HEK293 (cell line): ENCODE measurements at regions not wholly inside any gene's neighbourhood (a gene's known extent, or its start where the extent isn't known, plus 50 kb on each side); places are given as distances from the start of the nearest gene placed in this dataset.
"Not testable (repeated sequence)": the region's sequence is repeated elsewhere in the genome, so short reads cannot be mapped to it uniquely, and the experiment has no call there.

Experiments
- CTCF ChIA-PET: fragments of 350-600 bp; formaldehyde crosslinking; extraction: SDS; loops from one replicate; lab custom pipeline; 2021; ENCODE audit warnings: antibody characterized with exemption; lab: Yijun Ruan, JAX
- POLR2A ChIA-PET: fragments of 300-600 bp; formaldehyde crosslinking; extraction: SDS; loops from one replicate; lab custom pipeline; 2020; ENCODE audit warnings: antibody characterized with exemption, inconsistent platforms; lab: Yijun Ruan, JAX
- H3K27ac ChIP-seq: fragments of 200-500 bp; sonication (Bioruptor generic); 2 replicates; pipeline ENCODE4 v1.5.1; 2014; ENCODE audit warnings: low read depth, low read length, control low read depth, inconsistent platforms; ENCODE audit errors: extremely low read depth
- H3K36me3 ChIP-seq, 2 experiments: fragments of 200-500 bp in 1 of 2; sonication (Bioruptor generic) in 1 of 2; 1 replicate in 1 of 2; 2 replicates in 1 of 2; pipeline ENCODE4 v1.5.1; 2014 to 2017; ENCODE audit warnings: inconsistent platforms in 2 of 2, low read length in 2 of 2; ENCODE audit not compliant: control insufficient read depth in 2 of 2, insufficient read depth in 1 of 2
- H3K4me1 ChIP-seq: fragments of 200-500 bp; sonication (Bioruptor generic); 2 replicates; pipeline ENCODE4 v1.5.1; 2014; ENCODE audit warnings: mild to moderate bottlenecking, low read length, inconsistent platforms; ENCODE audit not compliant: control insufficient read depth, insufficient read depth
- H3K4me3 ChIP-seq: 2 replicates; pipeline ENCODE4 v1.5.1; 2011; ENCODE audit warnings: low read depth, mild to moderate bottlenecking, control low read depth, low read length, moderate library complexity
- H3K9me3 ChIP-seq: fragments of 200-500 bp; sonication (Bioruptor generic); 2 replicates; pipeline ENCODE4 v1.5.1; 2014; ENCODE audit warnings: low read depth, low read length, inconsistent platforms; ENCODE audit not compliant: control insufficient read depth, insufficient read depth
- ELK4 ChIP-seq: IDR thresholded peaks from 2 replicates; pipeline ENCODE4 v1.6.1; 2011; ENCODE audit warnings: mild to moderate bottlenecking, low read depth, low read length, borderline replicate concordance
- KLF17 ChIP-seq: fragments of 450-650 bp; formaldehyde crosslinking; IDR thresholded peaks from 2 replicates; pipeline ENCODE4 v1.5.1; 2016; ENCODE audit warnings: missing biosample characterization, missing genetic modification characterization
- MYNN ChIP-seq: fragments of 450-650 bp; formaldehyde crosslinking; IDR thresholded peaks from 2 replicates; pipeline ENCODE4 v1.5.1; 2016; ENCODE audit warnings: missing biosample characterization, missing genetic modification characterization, borderline replicate concordance
- SCRT1 ChIP-seq: fragments of 450-650 bp; formaldehyde crosslinking; IDR thresholded peaks from 2 replicates; pipeline ENCODE4 v1.5.1; 2016; ENCODE audit warnings: missing biosample characterization, missing genetic modification characterization, borderline replicate concordance
- ZBTB48 ChIP-seq: fragments of 450-650 bp; formaldehyde crosslinking; IDR thresholded peaks from 2 replicates; pipeline ENCODE4 v1.5.1; 2016; ENCODE audit warnings: missing biosample characterization, missing genetic modification characterization
- ZFHX2 ChIP-seq: fragments of 450-650 bp; formaldehyde crosslinking; conservative IDR thresholded peaks from 2 replicates; pipeline ENCODE4 v1.5.1; 2016; ENCODE audit warnings: missing biosample characterization, missing genetic modification characterization
- ZNF132 ChIP-seq: fragments of 450-650 bp; formaldehyde crosslinking; IDR thresholded peaks from 2 replicates; pipeline ENCODE4 v1.5.1; 2017; ENCODE audit warnings: missing biosample characterization, missing genetic modification characterization, borderline replicate concordance
- ZNF138 ChIP-seq: fragments of 450-650 bp; formaldehyde crosslinking; IDR thresholded peaks from 2 replicates; pipeline ENCODE4 v1.5.1; 2016; ENCODE audit warnings: missing biosample characterization, missing genetic modification characterization, borderline replicate concordance
- ZNF146 ChIP-seq: fragments of 450-650 bp; formaldehyde crosslinking; IDR thresholded peaks from 2 replicates; pipeline ENCODE4 v1.5.1; 2016; ENCODE audit warnings: missing biosample characterization, missing genetic modification characterization
- ZNF19 ChIP-seq: fragments of 450-650 bp; formaldehyde crosslinking; IDR thresholded peaks from 2 replicates; pipeline ENCODE4; 2016; ENCODE audit warnings: missing biosample characterization, missing genetic modification characterization, low read depth
- ZNF280D ChIP-seq: fragments of 450-650 bp; formaldehyde crosslinking; IDR thresholded peaks from 2 replicates; pipeline ENCODE4 v1.5.1; 2016; ENCODE audit warnings: missing biosample characterization, missing genetic modification characterization
- ZNF292 ChIP-seq: fragments of 450-650 bp; formaldehyde crosslinking; IDR thresholded peaks from 2 replicates; pipeline ENCODE4 v1.5.1; 2016; ENCODE audit warnings: low read depth, missing biosample characterization, missing genetic modification characterization, borderline replicate concordance
- ZNF48 ChIP-seq: fragments of 450-650 bp; formaldehyde crosslinking; IDR thresholded peaks from 2 replicates; pipeline ENCODE4 v1.5.1; 2016; ENCODE audit warnings: missing biosample characterization, missing genetic modification characterization
- ZNF645 ChIP-seq: fragments of 450-650 bp; formaldehyde crosslinking; IDR thresholded peaks from 2 replicates; pipeline ENCODE4; 2016; ENCODE audit warnings: missing biosample characterization, missing genetic modification characterization
- ZNF677 ChIP-seq: fragments of 450-650 bp; IDR thresholded peaks from 2 replicates; pipeline ENCODE4 v1.5.0; 2018; ENCODE audit warnings: missing biosample characterization, mild to moderate bottlenecking, missing genetic modification characterization, moderate library complexity
- ZNF747 ChIP-seq: fragments of 450-650 bp; formaldehyde crosslinking; IDR thresholded peaks from 2 replicates; pipeline ENCODE4 v1.5.1; 2016; ENCODE audit warnings: missing biosample characterization, missing genetic modification characterization
- ZSCAN30 ChIP-seq: fragments of 450-650 bp; IDR thresholded peaks from 2 replicates; pipeline ENCODE4 v1.5.1; 2018; ENCODE audit warnings: missing biosample characterization, mild to moderate bottlenecking, missing genetic modification characterization, moderate library complexity

GRCh38 chr1:197836356-197836755, 61.1 kb upstream of the DENND1B start:
- H3K9me3 ChIP-seq, POLR2A ChIA-PET, H3K4me3 ChIP-seq, H3K4me1 ChIP-seq, H3K27ac ChIP-seq, CTCF ChIA-PET: not testable (repeated sequence)
- TF ChIP-seq ZNF280D (tag by site-specific recombination) (peak; percentile 56; the same call in 1 of the 2 replicates), ZNF146 (tag by site-specific recombination) (peak; percentile 56; the same call in 1 of the 2 replicates)
- TF ChIP-seq, all 188 proteins: peak for 2; not testable (repeated sequence) for 186
- not testable (repeated sequence) for H3K36me3 ChIP-seq

- H3K27ac ChIP-seq, H3K4me3 ChIP-seq, CTCF ChIA-PET, H3K36me3 ChIP-seq, H3K4me1 ChIP-seq, POLR2A ChIA-PET, H3K9me3 ChIP-seq: not testable (repeated sequence)
Observed at GRCh38 chr1:197829011-197829410, 53.7 kb upstream of the DENND1B start.

GRCh38 chr1:197825541-197825940, 50.3 kb upstream of the DENND1B start:
- POLR2A ChIA-PET = no interaction called here
- CTCF ChIA-PET = no interaction called here
- no peaks in the 10 kb centered on the region for H3K36me3 ChIP-seq
- TF ChIP-seq ZNF677 (tag by site-specific recombination) (no peak), MYNN (tag by site-specific recombination) (no peak), ZNF292 (tag by site-specific recombination) (no peak), ZNF645 (tag by site-specific recombination) (no peak), ZNF146 (tag by site-specific recombination) (no peak), SCRT1 (tag by site-specific recombination) (no peak), ZBTB48 (tag by site-specific recombination) (no peak), ELK4 (no peak), ZNF132 (tag by site-specific recombination) (no peak), ZFHX2 (tag by site-specific recombination) (no peak), ZNF48 (no peak), ZSCAN30 (tag by site-specific recombination) (no peak), ZNF19 (tag by site-specific recombination) (no peak), KLF17 (tag by site-specific recombination) (no peak), ZNF747 (tag by site-specific recombination) (no peak), ZNF138 (tag by site-specific recombination) (no peak)
- TF ChIP-seq, all 188 proteins: peak for 0
- Histone ChIP-seq H3K4me3 (no peak overlapping the region), H3K27ac (no peak overlapping the region), H3K9me3 (no peaks in the 10 kb centered on the region), H3K4me1 (no peaks in the 10 kb centered on the region)
